ENCODE measurements at regions not wholly inside any gene's neighbourhood (a gene's known extent, or its start where the extent isn't known, plus 50 kb on each side); places are given as distances from the start of the nearest gene placed in this dataset.
"Not testable (repeated sequence)": the region's sequence is repeated elsewhere in the genome, so short reads cannot be mapped to it uniquely, and the experiment has no call there.

DNA sequence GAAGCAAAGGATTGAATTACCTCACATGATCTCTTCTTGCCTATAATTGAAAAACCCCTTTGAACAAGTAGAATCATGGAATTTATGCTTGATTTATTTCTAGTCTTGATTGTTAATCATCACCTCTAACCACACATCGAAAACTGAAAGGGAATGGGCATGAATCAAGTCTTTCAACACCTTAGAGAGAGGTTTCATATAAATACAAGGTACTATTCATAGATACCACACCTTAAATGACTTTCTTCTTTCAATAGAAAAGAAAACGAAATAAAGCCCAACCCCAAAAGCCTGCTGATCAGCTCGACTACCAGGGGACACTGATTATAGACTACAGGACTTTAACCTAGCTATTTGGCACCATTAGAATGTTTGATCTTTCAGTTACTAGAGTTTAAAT is 128.6 kb upstream of the PTPRZ1 start:
- no peak for DNase-seq

GRCh38 chr7:121741896-121742295 is 131.1 kb upstream of the PTPRZ1 start:
- DNase-seq: no peak

DNA sequence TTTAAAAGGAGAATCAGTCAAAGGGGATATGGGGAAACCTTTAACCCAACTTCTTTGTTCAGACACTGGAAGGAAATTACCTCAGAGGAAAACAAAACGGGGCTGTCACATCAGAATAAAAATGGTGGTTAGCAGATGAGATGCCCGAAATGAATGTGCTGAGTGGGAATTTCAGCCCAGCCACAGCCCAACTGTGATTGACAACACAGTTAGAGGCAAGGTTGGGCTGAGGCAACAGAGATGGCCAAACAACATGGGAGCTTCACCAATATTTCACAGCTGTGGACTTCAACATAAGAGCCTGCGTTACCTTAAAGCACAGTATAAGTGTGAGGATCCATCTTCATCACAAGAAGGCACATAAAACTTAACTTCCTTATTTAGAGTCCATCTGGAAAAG is 133.5 kb upstream of the PTPRZ1 start:
- DNase-seq: no peak

GRCh38 chr7:121730869-121731268 is 142.1 kb upstream of the PTPRZ1 start:
- DNase-seq: no peak

GRCh38 chr7:121714559-121715303 is 158.2 kb upstream of the PTPRZ1 start:
- no peak for DNase-seq

GRCh38 chr7:121712961-121713360 is 160.0 kb upstream of the PTPRZ1 start:
- DNase-seq: not testable (repeated sequence)

DNA sequence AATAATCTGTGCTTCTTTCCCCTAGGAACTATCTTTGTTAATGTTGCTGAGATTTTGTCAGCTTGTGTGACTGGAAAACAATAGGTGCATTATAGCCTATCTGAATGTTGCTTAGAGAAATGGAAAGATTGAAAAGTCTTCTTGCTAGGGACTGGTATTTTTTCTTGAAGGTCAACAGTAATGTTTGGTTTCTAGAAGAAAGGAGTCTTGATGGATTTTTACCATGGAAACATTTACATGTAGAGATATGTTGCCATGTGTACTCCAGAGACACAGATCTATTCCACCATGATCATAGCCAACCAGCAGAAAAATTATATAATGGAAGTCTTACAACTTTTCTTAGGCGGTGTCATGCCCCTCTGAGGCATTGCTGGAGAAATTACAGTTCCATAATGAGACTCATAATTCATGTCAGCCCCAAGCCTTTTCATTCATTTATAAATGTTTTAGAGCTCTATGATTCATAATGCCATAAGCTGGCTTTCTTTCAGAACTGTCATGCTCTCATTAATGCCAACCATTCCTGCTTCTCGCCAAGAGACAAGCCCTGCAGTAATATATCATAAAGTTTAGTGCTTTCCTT is 175.1 kb upstream of the PTPRZ1 start:
- DNase-seq: no peak

- no peak for DNase-seq
These were observed 176.0 kb upstream of the PTPRZ1 start for GRCh38 chr7:121696954-121697353.

GRCh38 chr7:121689749-121690148 is 183.2 kb upstream of the PTPRZ1 start:
- DNase-seq: no peak

GRCh38 chr7:121681700-121682099 is 191.3 kb upstream of the PTPRZ1 start:
- no peak for DNase-seq

- no peak for DNase-seq
These were observed 196.8 kb upstream of the PTPRZ1 start for GRCh38 chr7:121676168-121676567.

GRCh38 chr7:121674455-121674854 is 198.5 kb upstream of the PTPRZ1 start:
- not testable (repeated sequence) for DNase-seq

DNA sequence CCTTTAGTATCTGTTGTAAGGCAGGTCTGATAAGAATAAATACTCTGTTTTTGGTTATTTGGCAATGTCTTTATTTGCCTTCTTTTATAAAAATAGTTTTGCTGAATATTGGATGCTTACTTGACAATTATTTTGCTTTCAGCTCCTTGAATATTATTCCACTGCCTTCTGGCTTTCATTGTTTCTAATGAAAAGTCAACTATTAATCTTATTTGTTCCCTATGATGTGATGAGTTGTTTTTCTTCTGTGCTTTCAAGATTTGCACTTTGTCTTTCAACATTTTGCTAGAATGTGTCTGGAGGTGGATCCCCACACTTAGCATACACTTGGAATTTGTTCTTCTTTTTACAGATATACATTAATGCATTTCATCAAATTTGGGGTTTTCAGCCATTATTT is 203.8 kb upstream of the PTPRZ1 start:
- DNase-seq: no peak

- DNase-seq: no peak
These were observed 206.7 kb upstream of the PTPRZ1 start for GRCh38 chr7:121666306-121666705.

- no peak for DNase-seq
These were observed 229.6 kb upstream of the PTPRZ1 start for GRCh38 chr7:121643320-121643719.

GRCh38 chr7:121639705-121640104 is 233.3 kb upstream of the PTPRZ1 start:
- DNase-seq: no peak

DNA sequence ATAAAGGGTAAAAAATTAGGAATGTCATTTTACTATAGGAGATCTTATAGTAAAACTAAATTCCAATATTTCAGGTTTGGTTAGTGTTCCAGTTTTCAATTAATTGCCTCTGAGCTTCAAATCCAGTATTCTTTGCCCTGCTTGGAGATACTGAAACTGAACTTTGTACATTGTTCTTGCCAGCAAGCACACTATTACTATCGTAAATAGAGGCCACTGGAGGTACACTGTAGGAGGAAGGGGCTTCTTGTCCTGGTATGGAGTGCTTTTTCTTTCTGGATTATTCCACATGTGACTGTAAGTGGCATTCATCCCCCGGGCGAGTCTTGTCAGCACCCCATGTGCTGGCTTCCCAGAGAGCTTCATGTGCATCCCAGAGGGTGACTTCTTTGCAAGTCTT is 234.7 kb upstream of the PTPRZ1 start:
- DNase-seq: no peak

GRCh38 chr7:121634356-121634755 is 238.2 kb upstream of the FAM3C start:
- DNase-seq: no peak

- no peak for DNase-seq
These were observed 237.1 kb upstream of the FAM3C start for GRCh38 chr7:121633186-121633585.

GRCh38 chr7:121624958-121625357 is 228.8 kb upstream of the FAM3C start:
- DNase-seq: no peak

DNA sequence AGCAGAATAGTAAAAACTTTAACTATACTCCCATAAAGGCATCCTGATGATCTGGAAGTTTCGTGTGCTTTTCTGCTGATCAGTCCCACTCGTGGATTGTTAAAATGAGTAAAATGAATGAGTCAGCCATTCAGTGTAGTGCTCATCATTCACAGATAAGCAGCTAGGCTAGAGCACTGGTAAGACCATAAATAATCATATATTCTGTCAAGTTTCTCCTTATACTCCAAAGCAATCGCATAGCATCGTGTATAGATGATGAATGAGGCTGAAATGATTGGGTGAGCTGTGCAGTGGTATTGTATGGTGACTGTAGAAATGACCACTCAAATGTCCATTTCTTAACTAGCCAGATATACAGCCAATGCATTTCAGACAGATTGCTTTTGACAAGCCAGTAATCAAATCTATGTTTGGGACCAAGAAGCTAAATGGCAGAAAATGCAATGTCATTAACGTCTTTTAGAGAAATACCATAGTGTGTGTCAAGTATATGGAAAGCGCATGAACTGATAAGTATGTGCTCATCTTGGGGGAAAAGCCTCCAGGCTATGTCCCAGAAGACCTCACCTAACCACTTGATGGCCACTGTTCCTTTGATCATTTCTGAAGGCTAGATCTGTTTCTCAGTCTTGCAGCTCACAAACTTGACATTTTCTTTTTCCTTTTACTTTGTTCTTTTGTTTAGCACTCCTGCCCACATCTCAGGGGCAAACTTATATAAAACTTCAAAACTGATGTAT is 227.2 kb upstream of the FAM3C start:
- DNase-seq: no peak

- no peak for DNase-seq
These were observed 225.8 kb upstream of the FAM3C start for GRCh38 chr7:121621937-121622336.

GRCh38 chr7:121620953-121621606 is 225.0 kb upstream of the FAM3C start:
- no peak for DNase-seq

- DNase-seq: no peak
These were observed 224.1 kb upstream of the FAM3C start for GRCh38 chr7:121620206-121620605.
